SKM-1 (cell line): ENCODE measurements at regions not wholly inside any gene's neighbourhood (a gene's known extent, or its start where the extent isn't known, plus 50 kb on each side); places are given as distances from the start of the nearest gene placed in this dataset.
"Not testable (repeated sequence)": the region's sequence is repeated elsewhere in the genome, so short reads cannot be mapped to it uniquely, and the experiment has no call there.

ENCODE experiments used
- DNase-seq: peaks from one replicate; lab custom pipeline; 2025; ENCODE audit not compliant: unreplicated experiment; lab: John Stamatoyannopoulos, UW

DNA sequence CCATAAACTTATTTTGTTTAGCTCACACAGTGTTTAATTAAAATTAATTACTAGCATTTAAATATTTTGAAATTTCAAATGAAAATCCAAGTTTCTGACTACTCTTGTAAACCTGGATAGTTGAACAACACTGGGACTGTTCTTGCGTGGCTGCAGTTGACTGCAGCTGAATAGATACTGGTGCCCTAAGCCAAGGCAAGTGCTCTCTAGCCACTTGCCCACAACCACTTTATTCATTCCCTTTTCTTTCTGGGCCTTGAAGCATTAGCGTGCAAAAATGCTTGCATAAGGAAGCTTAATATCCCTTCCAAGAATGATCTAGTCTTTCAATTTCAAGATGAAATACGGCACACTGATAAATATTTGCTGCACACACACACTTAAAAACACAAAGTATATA lies 676.0 kb upstream of the MARCKS start:
- no peak for DNase-seq

DNA sequence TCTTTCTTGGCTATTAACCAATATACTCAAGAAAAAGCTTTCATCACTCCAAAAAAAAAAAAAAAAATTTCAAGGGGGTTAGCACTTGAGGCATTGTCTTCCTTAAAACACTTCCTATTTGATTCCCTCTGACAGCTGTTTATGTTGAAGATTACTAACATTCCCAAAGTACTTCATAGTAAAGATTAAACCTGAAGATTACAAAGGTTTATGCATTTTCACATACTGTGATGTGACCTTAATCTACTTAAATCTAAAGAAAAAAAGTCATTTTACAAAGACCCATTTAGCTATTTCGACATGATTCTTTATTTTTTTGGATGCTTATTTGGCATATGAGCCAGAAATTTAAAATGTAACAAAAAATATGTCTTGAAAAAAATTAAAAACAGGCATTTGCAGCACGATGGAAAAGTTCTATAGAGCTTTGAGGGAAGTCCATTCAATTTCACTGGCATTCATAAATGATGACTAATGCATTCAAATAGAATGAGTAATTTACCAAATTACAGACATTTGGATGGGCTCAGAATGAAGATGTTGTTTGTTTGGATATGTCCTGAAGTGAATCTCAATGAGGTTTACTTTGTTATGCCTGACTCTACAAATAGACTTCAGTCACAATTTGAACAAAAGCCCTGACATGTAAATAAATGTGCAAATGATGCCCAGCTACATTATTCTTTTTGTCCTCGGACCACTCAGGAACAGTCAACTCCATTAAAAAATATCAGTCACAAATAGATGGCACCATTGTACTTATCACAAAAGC lies 674.6 kb upstream of the MARCKS start:
- no peak for DNase-seq

DNA sequence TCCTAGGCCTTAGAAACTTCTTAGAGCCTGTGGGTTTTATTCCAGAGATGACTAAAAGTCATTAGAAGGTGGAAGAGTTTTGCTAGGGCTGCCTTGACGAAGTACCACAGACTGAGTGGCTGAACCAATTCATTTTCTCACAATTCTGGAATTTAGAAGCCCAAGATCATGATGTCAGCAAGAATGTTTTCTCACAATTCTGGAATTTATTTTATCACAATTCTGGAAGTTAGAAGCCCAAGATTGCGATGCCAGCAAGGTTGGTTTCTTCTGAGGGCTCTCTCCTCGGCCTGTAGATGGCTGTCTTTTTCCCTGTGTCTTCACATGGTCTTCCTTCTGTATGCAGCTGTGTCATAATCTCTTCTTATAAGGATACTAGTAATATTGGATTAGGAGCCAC lies 672.9 kb upstream of the MARCKS start:
- DNase-seq = no peak

- DNase-seq = no peak
These were observed 672.4 kb upstream of the MARCKS start for GRCh38 chr6:113184736-113185135.

DNA sequence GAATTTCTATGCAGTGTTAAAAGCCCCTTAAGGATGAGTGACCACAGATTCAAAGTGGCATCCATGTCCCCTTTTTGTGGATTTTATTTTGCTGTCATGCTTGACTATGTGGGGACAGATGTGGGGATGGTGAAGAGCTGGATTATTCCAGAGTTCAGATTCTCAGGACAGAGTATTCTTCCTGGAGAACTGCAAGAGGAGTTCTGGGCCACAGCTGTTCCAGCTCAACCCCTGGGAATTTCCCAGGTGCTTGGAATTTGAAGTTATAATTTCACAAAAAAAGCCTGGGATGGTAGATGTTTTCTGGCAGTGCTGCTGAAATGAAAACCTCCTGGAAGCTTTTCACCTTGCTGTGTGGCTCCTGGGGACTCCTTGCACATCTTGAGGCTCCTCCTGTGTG lies 671.8 kb upstream of the MARCKS start:
- DNase-seq = no peak

GRCh38 chr6:113187661-113188060 lies 669.5 kb upstream of the MARCKS start:
- DNase-seq = no peak

DNA sequence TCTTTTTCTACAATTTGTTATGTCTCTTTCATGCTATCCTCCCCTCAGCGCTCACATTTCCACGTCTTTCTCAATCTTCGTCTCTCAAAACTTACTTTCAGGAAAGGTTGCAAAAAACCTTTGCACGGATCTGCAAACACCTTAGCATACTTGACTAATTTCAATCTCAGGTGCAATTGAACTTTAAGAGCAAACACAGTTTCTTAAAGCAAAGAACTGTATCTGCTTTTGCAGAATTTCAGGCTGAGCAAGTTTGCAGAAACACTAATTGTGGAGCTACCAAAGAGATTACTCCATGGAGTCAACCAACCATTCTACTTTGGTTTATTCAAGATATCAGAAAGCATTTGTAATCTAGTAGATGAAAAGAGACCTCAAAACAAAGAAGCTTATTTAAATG lies 668.2 kb upstream of the MARCKS start:
- no peak for DNase-seq

GRCh38 chr6:113190170-113190569 lies 667.0 kb upstream of the MARCKS start:
- no peak for DNase-seq

- DNase-seq = no peak
These were observed 663.1 kb upstream of the MARCKS start for GRCh38 chr6:113194090-113194489.

- DNase-seq = no peak
These were observed 654.1 kb upstream of the MARCKS start for GRCh38 chr6:113202852-113203714.

- DNase-seq = no peak
These were observed 653.4 kb upstream of the MARCKS start for GRCh38 chr6:113203715-113204110.

DNA sequence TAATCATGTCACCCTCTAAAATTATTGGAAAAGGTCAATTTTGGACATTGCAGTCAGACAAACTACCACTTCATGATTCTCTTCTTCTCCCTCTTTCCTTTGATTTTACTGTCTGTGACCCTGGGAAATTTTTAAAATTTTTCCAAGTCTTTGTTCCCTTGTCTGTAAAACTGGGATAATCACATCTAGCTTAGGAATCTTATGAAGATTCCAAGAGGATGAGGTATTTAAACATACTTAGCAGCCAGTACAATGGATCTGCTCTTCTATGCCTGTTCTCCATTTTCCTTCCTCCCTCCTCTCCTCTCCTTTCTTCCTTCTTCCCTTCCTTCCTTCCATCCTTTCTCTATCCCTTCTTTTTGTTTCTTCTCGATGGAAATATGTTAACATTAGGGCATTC lies 651.6 kb upstream of the MARCKS start:
- DNase-seq = no peak

GRCh38 chr6:113208726-113209125 lies 648.4 kb upstream of the MARCKS start:
- no peak for DNase-seq

- no peak for DNase-seq
These were observed 647.8 kb upstream of the MARCKS start for GRCh38 chr6:113209315-113209714.

DNA sequence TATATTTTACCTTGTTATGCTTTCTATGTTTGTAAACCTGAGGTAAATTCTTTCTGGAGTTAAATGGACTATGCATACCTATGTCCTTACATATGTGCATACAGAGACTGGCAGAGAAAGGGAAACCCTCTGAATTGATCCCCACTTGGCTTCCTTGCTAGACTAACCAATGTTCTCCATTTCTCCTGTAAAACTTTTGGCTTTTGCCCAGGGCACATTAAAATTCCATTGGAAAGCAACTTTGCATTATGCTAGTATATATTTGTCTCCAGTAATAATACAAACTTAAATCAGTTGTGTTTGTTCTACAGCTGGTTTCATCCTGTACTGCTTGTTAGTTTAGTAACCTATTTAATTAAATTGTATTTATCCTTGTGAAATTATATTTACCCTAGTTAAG lies 646.0 kb upstream of the MARCKS start:
- no peak for DNase-seq

- no peak for DNase-seq
These were observed 637.4 kb upstream of the MARCKS start for GRCh38 chr6:113219783-113220182.

GRCh38 chr6:113220832-113221231 lies 636.3 kb upstream of the MARCKS start:
- DNase-seq = no peak

DNA sequence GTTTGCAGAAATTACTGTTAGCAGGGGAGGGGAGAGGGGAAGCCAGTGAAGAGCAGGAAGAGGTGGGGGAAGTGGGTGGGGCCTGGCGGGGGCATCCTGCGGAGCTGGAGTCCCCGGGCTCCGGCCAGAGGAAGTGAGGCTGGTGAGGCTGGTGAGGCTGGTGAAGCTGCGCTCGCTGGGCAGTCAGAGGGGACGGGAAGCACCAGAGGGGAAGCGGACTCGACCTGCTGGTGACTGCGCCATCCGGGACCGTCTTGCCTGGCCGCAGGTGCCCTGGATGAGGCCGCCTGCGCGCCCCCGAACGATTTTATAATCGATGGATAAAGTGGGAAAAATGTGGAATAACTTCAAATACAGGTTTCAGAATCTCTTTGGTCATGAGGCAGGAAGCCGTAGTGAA lies 635.3 kb upstream of the MARCKS start:
- DNase-seq = no peak

GRCh38 chr6:113246186-113246585 lies 611.0 kb upstream of the MARCKS start:
- no peak for DNase-seq

- no peak for DNase-seq
These were observed 608.6 kb upstream of the MARCKS start for GRCh38 chr6:113248532-113248931.

DNA sequence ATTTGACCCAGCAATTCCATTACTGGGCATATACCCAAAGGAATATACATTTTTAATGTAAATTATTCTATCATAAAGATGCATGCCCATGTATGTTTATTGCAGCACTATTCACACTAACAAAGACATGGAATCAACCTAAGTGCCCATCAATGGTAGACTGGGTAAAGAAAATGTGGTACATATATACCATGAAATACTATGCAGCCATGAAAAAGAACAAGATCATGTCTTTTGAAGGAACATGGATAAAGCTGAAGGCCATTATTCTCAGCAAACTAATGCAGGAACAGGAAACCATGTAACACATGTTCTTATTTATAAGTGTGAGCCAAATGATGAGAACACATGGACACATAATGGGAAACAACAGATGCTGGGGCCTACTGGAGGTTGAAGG lies 603.0 kb upstream of the MARCKS start:
- not testable (repeated sequence) for DNase-seq

- no peak for DNase-seq
These were observed 598.4 kb upstream of the MARCKS start for GRCh38 chr6:113258771-113259170.
